HEK293 (cell line): ENCODE measurements at regions not wholly inside any gene's neighbourhood (a gene's known extent, or its start where the extent isn't known, plus 50 kb on each side); places are given as distances from the start of the nearest gene placed in this dataset.

Experiments used
- CTCF ChIA-PET: fragments of 350-600 bp; formaldehyde crosslinking; extraction: SDS; loops from one replicate; lab custom pipeline; 2021; ENCODE audit warnings: antibody characterized with exemption; lab: Yijun Ruan, JAX
- POLR2A ChIA-PET: fragments of 300-600 bp; formaldehyde crosslinking; extraction: SDS; loops from one replicate; lab custom pipeline; 2020; ENCODE audit warnings: antibody characterized with exemption, inconsistent platforms; lab: Yijun Ruan, JAX
- H3K27ac ChIP-seq: fragments of 200-500 bp; sonication (Bioruptor generic); 2 replicates; pipeline ENCODE4 v1.5.1; 2014; ENCODE audit warnings: low read depth, low read length, control low read depth, inconsistent platforms; ENCODE audit errors: extremely low read depth
- H3K36me3 ChIP-seq, 2 experiments: fragments of 200-500 bp in 1 of 2; sonication (Bioruptor generic) in 1 of 2; 1 replicate in 1 of 2; 2 replicates in 1 of 2; pipeline ENCODE4 v1.5.1; 2014 to 2017; ENCODE audit warnings: inconsistent platforms in 2 of 2, low read length in 2 of 2; ENCODE audit not compliant: control insufficient read depth in 2 of 2, insufficient read depth in 1 of 2
- H3K4me1 ChIP-seq: fragments of 200-500 bp; sonication (Bioruptor generic); 2 replicates; pipeline ENCODE4 v1.5.1; 2014; ENCODE audit warnings: mild to moderate bottlenecking, low read length, inconsistent platforms; ENCODE audit not compliant: control insufficient read depth, insufficient read depth
- H3K4me3 ChIP-seq: 2 replicates; pipeline ENCODE4 v1.5.1; 2011; ENCODE audit warnings: low read depth, mild to moderate bottlenecking, control low read depth, low read length, moderate library complexity
- H3K9me3 ChIP-seq: fragments of 200-500 bp; sonication (Bioruptor generic); 2 replicates; pipeline ENCODE4 v1.5.1; 2014; ENCODE audit warnings: low read depth, low read length, inconsistent platforms; ENCODE audit not compliant: control insufficient read depth, insufficient read depth
- ELK4 ChIP-seq: IDR thresholded peaks from 2 replicates; pipeline ENCODE4 v1.6.1; 2011; ENCODE audit warnings: mild to moderate bottlenecking, low read depth, low read length, borderline replicate concordance
- GLI4 ChIP-seq: fragments of 450-650 bp; formaldehyde crosslinking; IDR thresholded peaks from 2 replicates; pipeline ENCODE4 v1.5.1; 2016; ENCODE audit warnings: missing biosample characterization, missing genetic modification characterization
- HIC1 ChIP-seq: fragments of 450-650 bp; formaldehyde crosslinking; IDR thresholded peaks from 2 replicates; pipeline ENCODE4 v1.5.1; 2016; ENCODE audit warnings: missing biosample characterization, missing genetic modification characterization
- IKZF3 ChIP-seq: fragments of 450-650 bp; IDR thresholded peaks from 2 replicates; pipeline ENCODE4 v1.5.0; 2018; ENCODE audit warnings: missing biosample characterization, mild to moderate bottlenecking, missing genetic modification characterization, moderate library complexity
- KLF17 ChIP-seq: fragments of 450-650 bp; formaldehyde crosslinking; IDR thresholded peaks from 2 replicates; pipeline ENCODE4 v1.5.1; 2016; ENCODE audit warnings: missing biosample characterization, missing genetic modification characterization
- KLF8 ChIP-seq: fragments of 450-650 bp; formaldehyde crosslinking; IDR thresholded peaks from 2 replicates; pipeline ENCODE4 v1.5.1; 2016; ENCODE audit warnings: missing biosample characterization, missing genetic modification characterization
- KLF9 ChIP-seq: fragments of 450-650 bp; formaldehyde crosslinking; IDR thresholded peaks from 2 replicates; pipeline ENCODE4 v1.5.1; 2016; ENCODE audit warnings: missing biosample characterization, missing genetic modification characterization, low read depth
- ZBTB1 ChIP-seq: fragments of 450-650 bp; formaldehyde crosslinking; IDR thresholded peaks from 2 replicates; pipeline ENCODE4 v1.5.1; 2016; ENCODE audit warnings: missing biosample characterization, missing genetic modification characterization
- ZNF10 ChIP-seq: fragments of 450-650 bp; formaldehyde crosslinking; IDR thresholded peaks from 2 replicates; pipeline ENCODE4 v1.5.1; 2017; ENCODE audit warnings: missing biosample characterization, missing genetic modification characterization
- ZNF2 ChIP-seq: fragments of 450-650 bp; formaldehyde crosslinking; IDR thresholded peaks from 2 replicates; pipeline ENCODE4 v1.5.1; 2016; ENCODE audit warnings: missing biosample characterization, missing genetic modification characterization
- ZNF248 ChIP-seq: fragments of 450-650 bp; formaldehyde crosslinking; IDR thresholded peaks from 2 replicates; pipeline ENCODE4 v1.5.1; 2017; ENCODE audit warnings: missing biosample characterization, missing genetic modification characterization
- ZNF280D ChIP-seq: fragments of 450-650 bp; formaldehyde crosslinking; IDR thresholded peaks from 2 replicates; pipeline ENCODE4 v1.5.1; 2016; ENCODE audit warnings: missing biosample characterization, missing genetic modification characterization
- ZNF366 ChIP-seq: fragments of 450-650 bp; formaldehyde crosslinking; conservative IDR thresholded peaks from 2 replicates; pipeline ENCODE4 v1.5.1; 2016; ENCODE audit warnings: missing biosample characterization, missing genetic modification characterization
- ZNF404 ChIP-seq: fragments of 450-650 bp; formaldehyde crosslinking; IDR thresholded peaks from 2 replicates; pipeline ENCODE4 v1.5.1; 2017; ENCODE audit warnings: missing biosample characterization, missing genetic modification characterization
- ZNF423 ChIP-seq: fragments of 450-650 bp; formaldehyde crosslinking; IDR thresholded peaks from 2 replicates; pipeline ENCODE4 v1.5.1; 2016; ENCODE audit warnings: missing biosample characterization, missing genetic modification characterization
- ZNF701 ChIP-seq: fragments of 450-650 bp; formaldehyde crosslinking; IDR thresholded peaks from 2 replicates; pipeline ENCODE4 v1.5.1; 2016; ENCODE audit warnings: missing biosample characterization, missing genetic modification characterization
- ZNF776 ChIP-seq: fragments of 450-650 bp; formaldehyde crosslinking; IDR thresholded peaks from 2 replicates; pipeline ENCODE4 v1.5.0; 2017; ENCODE audit warnings: missing biosample characterization, missing genetic modification characterization, borderline replicate concordance
- ZSCAN18 ChIP-seq: fragments of 450-650 bp; formaldehyde crosslinking; IDR thresholded peaks from 2 replicates; pipeline ENCODE4 v1.5.1; 2016; ENCODE audit warnings: missing biosample characterization, missing genetic modification characterization

- Histone ChIP-seq H3K27ac (no peak overlapping the region), H3K9me3 (no peaks in the 10 kb centered on the region), H3K4me1 (no peaks in the 10 kb centered on the region), H3K36me3 (no peaks in the 10 kb centered on the region), H3K4me3 (no peak overlapping the region)
- TF ChIP-seq ZNF248 (tag by site-specific recombination) (no peak), ZNF776 (no peak), KLF9 (tag by site-specific recombination) (no peak), ZNF423 (no peak), GLI4 (no peak), KLF17 (tag by site-specific recombination) (no peak), ELK4 (no peak), KLF8 (no peak)
- ChIA-PET POLR2A (no interaction called here), CTCF (interaction anchor here (0.5 to 0.8 kb wide), 5 partner anchors 89 to 735 kb away, joined by 3 to 4 read pairs (median 3); no protein-coding TSS in a partner anchor)
These were observed 163.0 kb upstream of the CCDC179 start for GRCh38 chr11:23023319-23023718.

GRCh38 chr11:23041001-23041503, 180.8 kb upstream of the CCDC179 start:
- CTCF ChIA-PET: interaction anchor here (1.6 kb wide), 1 partner anchor 166 kb away, joined by 4 read pairs; no protein-coding TSS in a partner anchor
- Histone ChIP-seq H3K27ac (no peak overlapping the region), H3K36me3 (no peaks in the 10 kb centered on the region), H3K4me3 (no peak overlapping the region), H3K4me1 (no peaks in the 10 kb centered on the region), H3K9me3 (no peaks in the 10 kb centered on the region)
- TF ChIP-seq ZSCAN18 (no peak), ZNF280D (tag by site-specific recombination) (no peak), ZNF10 (tag by site-specific recombination) (no peak), IKZF3 (tag by site-specific recombination) (no peak)
- POLR2A ChIA-PET: no interaction called here

- H3K4me3 ChIP-seq: no peak overlapping the region
- H3K9me3 ChIP-seq: no peaks in the 10 kb centered on the region
- H3K27ac ChIP-seq: no peak overlapping the region
- H3K36me3 ChIP-seq: no peaks in the 10 kb centered on the region
- TF ChIP-seq ZNF2 (tag by site-specific recombination) (no peak), ZBTB1 (tag by site-specific recombination) (no peak), HIC1 (tag by site-specific recombination) (no peak), ZNF404 (tag by site-specific recombination) (no peak), ZNF366 (tag by site-specific recombination) (no peak), ZNF701 (tag by site-specific recombination) (no peak)
- no peaks in the 10 kb centered on the region for H3K4me1 ChIP-seq
- POLR2A ChIA-PET: no interaction called here
- CTCF ChIA-PET: no interaction called here
These were observed 198.4 kb upstream of the CCDC179 start for GRCh38 chr11:23058656-23059055.
